Choroid plexus epithelial cell (primary cell): ENCODE measurements at regions not wholly inside any gene's neighbourhood (a gene's known extent, or its start where the extent isn't known, plus 50 kb on each side); places are given as distances from the start of the nearest gene placed in this dataset.
A peak's percentile ranks its signal among the peaks of the same experiment; 100 is the strongest.

Experiments
- DNase-seq: peaks from one replicate; pipeline ENCODE4 v3.0.0-alpha.2; 2010; ENCODE audit warnings: low read depth
- H3K4me3 ChIP-seq: 2 replicates; pipeline ENCODE4 v1.5.1; 2011; ENCODE audit warnings: low read depth, mild to moderate bottlenecking, control low read depth, low read length, moderate library complexity
- CTCF ChIP-seq: conservative IDR thresholded peaks from 2 replicates; pipeline ENCODE4 v1.5.1; 2011; ENCODE audit warnings: low read depth, mild to moderate bottlenecking, control low read depth, inconsistent platforms, low read length, moderate library complexity

- TF ChIP-seq CTCF, result no peak
- no peak overlapping the region for H3K4me3 ChIP-seq
- DNase-seq, result no peak
Measured at GRCh38 chr15:62979252-62979651, 63.3 kb upstream of the TPM1 start.

- DNase-seq, result no peak
- no peak for TF ChIP-seq CTCF
- H3K4me3 ChIP-seq, result no peak overlapping the region
Measured at GRCh38 chr15:62981071-62981470, 61.5 kb upstream of the TPM1 start.

GRCh38 chr15:62983956-62984355 is 58.6 kb upstream of the TPM1 start:
- H3K4me3 ChIP-seq, result no peak overlapping the region
- DNase-seq, result no peak
- no peak for TF ChIP-seq CTCF

GRCh38 chr15:62985768-62986167 is 56.8 kb upstream of the TPM1 start:
- no peak for TF ChIP-seq CTCF
- peak; percentile 61 for DNase-seq
- H3K4me3 ChIP-seq, result no peak overlapping the region

GRCh38 chr15:62986948-62987347 is 55.6 kb upstream of the TPM1 start:
- no peak for DNase-seq
- no peak overlapping the region for H3K4me3 ChIP-seq
- TF ChIP-seq CTCF, result no peak

- DNase-seq, result no peak
- TF ChIP-seq CTCF, result no peak
- no peak overlapping the region for H3K4me3 ChIP-seq
Measured at GRCh38 chr15:62988701-62989100, 53.8 kb upstream of the TPM1 start.

GRCh38 chr15:62989366-62990055 is 53.0 kb upstream of the TPM1 start:
- TF ChIP-seq CTCF, result no peak
- DNase-seq, result no peak
- no peak overlapping the region for H3K4me3 ChIP-seq
